HG03520 (cell line): ENCODE measurements at regions not wholly inside any gene's neighbourhood (a gene's known extent, or its start where the extent isn't known, plus 50 kb on each side); places are given as distances from the start of the nearest gene placed in this dataset.

Experiments used
- ATAC-seq: cut with Tn5 transposase; IDR thresholded peaks from one replicate; pipeline ENCODE4 v1.9.1; 2021; ENCODE audit warnings: mild to moderate bottlenecking, moderate library complexity; ENCODE audit not compliant: unreplicated experiment

DNA sequence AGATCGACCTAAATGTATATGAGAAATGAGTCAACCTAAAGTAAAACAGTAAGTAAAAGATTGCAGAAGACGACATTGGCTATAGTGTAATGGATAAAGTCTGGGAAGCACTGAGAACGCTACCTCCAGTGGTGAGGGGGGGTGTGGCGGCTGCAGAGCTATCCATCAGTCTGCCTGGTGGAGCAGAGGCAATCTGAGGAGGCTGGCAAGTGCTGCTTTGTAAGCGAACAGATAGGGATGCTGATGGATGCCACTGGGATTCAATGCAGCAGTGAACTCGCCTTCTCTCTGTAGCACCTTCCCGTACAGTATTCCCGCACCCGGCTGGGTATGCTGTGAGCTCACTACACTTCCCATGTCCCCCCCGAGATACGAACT, 261.5 kb downstream of the NSG2 start:
- ATAC-seq = no peak

DNA sequence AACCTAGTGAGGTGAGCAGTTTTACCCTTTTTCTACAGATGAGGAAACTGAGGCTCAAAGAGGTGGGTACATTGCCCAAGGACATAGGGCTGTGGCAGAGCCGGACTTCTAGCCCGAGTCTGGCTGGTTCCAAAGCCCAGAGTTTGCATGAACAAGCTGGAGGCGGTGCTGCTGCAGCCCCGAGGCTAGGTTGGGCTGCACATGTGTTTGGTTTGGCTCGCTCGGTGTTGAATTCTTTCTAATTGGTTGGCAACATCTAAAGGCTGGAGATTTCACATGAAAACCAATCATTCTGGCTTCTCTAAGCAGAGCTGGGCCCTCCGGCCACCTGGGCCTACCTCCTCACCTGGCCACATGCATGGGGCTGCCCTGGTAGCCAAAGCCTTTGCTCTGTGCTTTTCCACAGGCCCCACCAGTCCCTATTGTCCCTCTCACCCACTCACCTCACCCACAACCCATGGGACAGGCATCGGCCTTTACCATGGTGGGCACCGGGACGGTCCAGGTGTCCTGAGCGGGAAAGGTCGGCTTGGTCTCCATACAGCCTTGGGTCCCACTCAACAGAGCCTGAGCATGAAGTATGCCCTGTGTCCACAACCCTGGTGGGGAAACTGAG, 262.3 kb downstream of the NSG2 start:
- no peak for ATAC-seq

DNA sequence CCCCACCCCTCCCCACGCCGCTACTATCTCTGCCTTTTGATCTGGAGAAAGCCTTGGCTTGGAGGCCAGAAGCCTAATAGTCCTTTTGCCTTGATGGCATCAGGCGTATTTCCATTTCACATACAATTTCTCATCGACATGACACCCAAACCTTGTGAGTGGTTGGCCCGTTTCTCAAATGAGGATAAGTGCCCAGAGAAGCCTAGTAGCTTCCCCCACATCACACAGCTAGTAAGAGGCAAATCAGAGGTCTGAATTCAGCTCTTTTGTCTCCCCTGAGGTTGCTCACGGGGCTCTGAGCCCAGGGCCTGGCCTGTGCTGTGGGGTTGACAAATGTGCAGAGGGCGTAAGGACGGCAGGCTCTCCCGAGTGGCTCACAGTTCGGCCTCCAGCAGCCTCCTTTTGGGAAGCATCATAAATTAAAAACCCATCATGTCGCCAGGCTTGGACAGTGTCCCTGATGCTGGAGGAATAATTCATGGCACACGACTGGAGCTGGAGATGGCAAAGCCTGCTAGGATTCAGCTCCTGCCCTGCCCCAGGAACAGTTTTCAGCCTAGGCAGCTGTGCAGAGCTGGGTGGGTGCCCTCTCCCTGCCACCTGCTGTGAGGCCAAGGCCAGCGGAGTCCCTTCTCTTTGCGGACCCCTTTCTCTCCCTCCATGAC, 263.8 kb downstream of the NSG2 start:
- no peak for ATAC-seq

DNA sequence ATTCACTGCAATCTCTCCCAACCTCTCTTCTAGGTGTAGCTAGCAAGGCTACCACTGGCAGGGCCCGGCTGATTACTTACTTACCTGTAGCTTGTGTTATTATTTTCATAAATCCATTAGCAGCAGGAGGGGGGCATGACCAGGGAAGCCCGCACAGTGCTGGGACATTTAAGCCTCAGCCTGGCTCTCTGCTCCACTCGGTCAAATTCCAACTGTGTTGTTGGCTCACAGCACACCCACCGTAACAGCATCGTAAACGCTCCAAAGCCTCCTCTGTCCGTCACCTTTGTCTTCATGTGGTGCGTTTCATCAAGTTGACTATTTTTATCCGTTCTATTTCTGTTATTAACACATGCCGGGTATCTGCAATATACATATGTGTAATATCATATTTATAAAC, 264.7 kb downstream of the NSG2 start:
- no peak for ATAC-seq

DNA sequence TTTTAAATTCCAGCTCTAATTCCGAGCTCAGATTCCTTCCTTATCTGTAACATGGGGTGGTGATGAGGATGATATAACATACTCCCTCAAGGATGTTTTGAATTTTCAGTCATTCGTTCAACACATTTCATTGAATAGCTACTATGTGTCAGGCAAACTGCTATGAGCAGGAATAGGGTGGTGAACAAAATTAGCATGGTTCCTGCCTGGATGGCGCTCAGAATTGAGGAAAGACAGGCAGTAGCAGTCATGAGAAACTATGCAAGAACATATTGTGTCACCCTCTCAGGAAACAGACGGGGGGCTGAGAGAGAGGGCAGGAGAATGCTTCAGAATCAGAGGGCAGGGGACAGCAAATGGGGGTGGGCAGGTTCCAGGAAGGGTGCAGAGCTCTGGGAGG, 265.2 kb downstream of the NSG2 start:
- no peak for ATAC-seq

DNA sequence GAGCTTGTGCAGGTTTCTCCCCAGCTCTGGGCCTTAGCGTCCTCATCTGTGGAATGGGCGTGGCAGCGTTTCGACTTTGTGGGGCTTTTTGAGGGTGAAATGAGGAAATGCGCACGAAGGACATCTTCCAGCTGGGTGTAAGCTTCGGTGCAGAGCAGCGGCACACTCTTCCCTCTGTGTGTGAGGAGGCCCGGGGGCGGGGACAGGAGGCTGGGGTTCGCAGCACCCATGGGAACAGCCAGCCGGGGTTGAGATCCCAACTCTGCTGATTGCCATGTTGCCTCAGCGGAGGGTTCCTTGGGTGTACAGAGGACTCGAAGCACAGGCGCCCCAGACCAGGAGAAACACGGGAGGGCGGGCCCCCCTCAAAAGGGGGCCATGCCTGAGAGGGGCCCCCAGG, 265.6 kb downstream of the NSG2 start:
- no peak for ATAC-seq

DNA sequence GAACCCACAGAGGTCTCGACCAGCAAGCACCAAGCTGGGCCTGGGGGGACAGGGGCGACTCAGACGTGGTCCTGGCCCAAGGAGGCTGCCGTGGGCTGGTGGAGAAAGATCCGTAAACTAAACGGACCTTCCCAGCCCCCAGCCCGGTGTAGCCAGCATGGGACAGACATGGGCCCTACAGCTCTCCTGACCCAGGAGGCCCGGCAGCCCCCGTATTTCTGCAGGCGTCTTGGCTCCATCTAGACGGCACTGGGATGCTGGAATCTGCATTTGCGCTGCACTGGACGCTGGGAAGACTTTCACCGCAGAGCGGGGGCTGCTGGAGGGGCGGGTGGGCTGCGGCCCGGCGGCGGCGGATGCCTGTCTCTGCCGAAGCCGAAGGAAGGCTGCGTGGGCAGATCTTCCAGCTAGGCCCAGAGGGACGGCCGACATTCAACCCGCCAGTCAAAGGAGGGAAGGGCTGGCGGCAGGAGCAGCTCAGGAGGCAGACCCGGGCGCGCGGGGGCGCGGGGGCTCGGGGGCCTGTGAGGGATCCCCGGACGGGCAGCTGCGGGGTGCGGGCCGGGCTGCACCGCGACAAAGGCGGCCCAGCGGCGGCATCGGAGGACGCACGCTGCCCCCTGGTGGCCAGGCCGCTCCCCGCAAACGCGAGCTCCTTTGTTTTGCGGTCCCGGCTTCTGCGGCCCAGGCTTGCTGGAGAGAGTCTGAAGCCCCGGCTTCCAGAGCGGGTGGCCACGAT, 266.2 kb downstream of the NSG2 start:
- ATAC-seq = peak; percentile 72

DNA sequence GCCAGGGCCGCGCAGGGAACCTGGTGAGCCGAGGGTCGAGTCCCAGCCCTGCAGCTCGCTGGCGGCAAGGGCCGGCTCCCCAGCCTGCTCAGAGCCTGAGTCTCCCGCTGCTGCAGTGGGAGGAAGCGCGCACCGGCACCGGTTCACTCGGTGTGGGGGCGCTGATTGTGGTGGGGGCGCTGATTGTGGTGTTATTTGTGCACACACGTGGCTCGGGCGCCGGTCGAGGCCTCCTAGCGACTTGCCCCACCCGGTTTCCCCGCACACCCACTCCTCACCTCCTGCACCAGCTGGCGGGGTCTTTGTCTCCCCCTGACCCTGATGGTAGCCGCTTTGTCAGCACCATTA, 266.7 kb downstream of the NSG2 start:
- ATAC-seq = no peak

DNA sequence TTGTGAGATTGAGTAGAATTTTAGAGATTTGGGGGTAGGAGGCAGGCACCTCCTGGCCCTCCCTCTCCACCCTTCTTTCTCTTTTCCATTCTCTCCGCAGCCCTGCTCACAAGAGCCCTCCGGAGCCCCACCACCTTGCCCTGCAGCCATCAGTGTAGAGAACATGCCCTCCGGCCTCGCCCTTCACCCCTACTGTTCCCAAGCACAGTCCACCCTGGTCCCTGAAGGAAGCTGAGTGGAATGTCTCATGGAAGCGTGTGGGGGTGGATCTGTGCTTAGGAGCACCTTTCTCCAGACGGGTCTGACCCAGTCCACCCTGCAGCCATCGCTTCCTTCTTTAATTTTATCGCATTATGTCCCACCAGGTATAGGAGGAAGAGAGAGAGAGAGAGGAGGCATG, 267.1 kb downstream of the NSG2 start:
- no peak for ATAC-seq

DNA sequence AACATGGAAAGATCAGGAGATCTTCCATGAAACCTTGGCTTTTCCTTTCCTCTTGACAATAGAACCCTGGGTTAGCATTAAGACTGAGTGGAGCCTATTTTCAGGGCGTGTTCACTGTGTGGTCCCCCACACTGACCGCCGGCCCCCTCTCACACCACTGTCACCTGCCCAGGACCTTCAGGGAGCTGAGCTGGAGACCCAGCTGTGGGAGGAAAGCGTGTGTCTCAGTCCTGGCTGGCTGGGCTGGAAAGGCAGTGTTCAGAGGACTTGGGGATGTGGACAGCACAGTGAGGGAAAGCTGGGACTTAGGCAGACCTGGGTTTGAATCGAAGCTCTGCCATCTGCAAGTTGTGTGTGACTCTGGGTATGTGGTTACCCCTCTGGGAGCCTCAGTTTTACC, 268.1 kb downstream of the NSG2 start:
- no peak for ATAC-seq

DNA sequence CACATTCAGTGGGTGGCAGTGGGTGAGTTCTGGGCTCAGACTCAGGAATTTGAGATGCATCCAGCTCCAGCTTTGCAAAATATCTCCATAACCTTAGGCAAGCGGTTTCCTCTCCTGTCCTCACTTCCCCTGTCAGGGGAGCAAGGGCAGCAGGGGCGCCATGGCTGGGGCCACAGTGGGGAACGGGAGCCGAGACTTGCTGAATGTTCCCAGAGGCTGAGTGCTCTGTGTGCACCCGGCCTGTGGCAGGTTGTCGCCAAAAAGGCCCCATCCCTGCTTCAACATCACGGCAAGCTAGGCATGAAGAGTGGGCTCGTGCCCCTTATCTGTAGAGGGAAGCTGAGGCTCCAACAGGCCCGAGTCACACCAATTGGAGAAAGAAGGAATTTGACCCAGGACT, 268.8 kb downstream of the NSG2 start:
- ATAC-seq = no peak

DNA sequence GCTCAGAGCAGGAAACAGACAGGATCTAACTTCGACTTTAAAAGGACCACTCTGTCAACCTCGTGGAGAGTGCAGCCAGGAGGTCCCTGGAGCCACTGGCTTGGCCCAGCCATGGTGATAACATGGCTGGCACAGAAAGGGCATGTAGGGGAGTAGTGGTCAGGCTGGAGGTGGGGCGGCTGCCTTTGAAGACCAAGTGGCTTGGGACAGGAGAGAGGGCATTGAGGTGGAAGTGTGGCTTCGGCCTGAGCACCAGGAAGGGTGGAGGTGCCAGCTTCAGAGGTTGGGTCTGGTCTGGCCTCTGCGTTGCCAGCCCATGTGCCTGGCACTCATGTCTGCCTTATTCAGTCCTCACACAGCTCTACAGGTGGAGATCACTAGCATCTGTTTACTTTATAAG, 270.0 kb downstream of the NSG2 start:
- ATAC-seq = no peak

DNA sequence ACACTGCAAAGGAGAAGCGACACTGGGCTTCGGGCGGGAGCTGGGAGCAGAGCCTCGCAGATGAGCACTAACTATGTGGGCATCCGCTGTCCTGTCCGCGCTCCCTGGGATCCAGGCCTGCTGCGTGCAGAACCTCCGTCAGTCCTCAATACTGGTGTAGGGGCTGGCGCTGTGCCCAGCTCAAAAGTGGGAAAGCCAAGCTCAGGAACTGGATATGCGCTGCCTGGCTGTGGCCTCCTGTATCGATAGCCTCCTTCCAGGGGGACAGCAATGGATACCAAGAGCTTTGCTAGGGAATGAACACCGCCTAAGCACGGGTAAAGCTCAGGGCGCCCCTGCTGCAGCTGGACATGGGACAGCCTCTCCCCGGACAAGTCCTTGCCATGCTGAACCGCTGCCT, 270.4 kb downstream of the NSG2 start:
- no peak for ATAC-seq

DNA sequence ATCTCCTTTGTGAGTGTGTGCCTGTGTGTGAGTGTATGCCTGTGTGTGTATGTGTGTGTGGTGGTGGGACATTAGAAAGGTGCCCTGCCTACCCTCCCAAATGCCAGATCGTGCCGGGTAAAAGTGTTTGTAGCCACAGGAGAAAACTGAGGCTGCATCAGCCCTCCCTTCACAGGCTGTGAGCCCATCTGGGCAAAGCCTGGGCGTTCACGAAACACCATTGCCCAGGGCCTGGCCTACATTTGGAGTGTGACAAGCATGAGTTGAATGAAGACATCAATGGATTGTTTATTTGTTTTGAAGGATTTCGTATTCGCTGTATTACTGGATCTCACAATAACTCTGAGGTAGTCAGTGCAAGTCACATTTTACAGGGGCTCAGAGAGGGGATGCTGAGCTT, 270.8 kb downstream of the NSG2 start:
- ATAC-seq = no peak

DNA sequence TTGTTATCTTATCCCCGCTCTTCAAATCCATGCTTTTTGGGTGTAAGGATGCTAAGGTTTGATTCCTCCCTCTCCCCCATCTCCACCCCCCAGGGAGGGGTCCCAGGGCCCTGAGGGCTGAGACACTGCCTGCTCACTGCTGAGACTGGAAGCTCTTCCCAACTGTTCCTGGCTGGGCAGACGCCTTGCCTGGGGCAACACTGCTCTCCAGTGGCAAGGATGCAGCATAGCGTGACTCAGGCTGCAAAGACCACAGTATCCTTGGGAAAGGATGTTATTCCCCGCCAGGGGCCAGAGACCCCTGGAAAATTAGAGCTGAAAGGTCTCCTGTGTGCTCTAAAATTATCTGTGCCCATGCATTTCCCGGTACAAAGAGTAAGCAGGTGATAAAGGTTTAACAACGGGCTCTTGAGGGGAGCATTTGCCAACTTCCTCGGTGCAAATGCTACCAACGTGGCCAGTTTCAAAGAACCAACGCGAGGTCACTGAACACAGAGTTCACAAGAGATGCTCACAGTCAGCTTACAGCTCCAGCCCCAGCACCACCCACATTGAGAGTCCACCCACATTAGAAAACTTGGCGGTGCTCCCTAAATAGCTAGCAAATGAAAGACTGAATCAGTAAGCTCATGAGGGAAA, 271.9 kb downstream of the NSG2 start:
- ATAC-seq = no peak

DNA sequence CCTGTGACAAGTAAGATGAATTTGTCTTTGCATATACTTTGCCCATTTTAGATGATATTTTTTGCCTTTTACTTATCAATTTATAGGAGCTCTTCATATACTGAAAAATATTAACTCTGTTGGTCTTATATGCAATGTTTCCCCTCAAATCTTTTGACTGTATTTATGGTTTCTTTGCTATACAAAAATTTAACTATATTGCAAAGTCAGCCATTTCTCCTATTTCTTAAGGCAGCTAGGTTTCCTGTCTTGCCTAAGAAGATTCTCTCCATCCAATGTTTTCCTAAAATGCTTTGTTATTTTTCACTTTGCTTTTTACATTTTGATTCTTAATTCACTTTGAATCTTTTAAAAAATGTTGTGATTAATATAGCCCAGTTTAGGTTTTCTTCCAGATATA, 273.1 kb downstream of the NSG2 start:
- ATAC-seq = no peak

DNA sequence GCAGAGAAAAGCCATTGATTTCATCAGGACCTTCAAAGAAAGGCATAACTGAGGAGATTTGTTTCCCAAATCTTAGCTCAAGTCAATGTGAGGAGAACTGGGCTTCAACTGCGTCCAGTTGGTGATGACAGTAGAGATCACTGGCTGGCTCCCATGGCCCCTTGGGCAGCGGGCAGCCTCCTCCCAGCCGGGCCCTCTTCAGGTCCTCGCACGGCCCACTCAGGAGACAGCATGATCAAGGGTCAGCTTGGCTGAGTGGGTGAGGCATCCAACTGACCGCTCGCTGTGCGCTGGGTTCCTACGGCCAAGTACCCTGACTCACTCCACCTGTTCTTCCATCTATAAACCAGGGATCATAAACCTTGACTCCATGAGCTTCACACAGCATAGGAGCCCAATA, 274.0 kb downstream of the NSG2 start:
- ATAC-seq = no peak

DNA sequence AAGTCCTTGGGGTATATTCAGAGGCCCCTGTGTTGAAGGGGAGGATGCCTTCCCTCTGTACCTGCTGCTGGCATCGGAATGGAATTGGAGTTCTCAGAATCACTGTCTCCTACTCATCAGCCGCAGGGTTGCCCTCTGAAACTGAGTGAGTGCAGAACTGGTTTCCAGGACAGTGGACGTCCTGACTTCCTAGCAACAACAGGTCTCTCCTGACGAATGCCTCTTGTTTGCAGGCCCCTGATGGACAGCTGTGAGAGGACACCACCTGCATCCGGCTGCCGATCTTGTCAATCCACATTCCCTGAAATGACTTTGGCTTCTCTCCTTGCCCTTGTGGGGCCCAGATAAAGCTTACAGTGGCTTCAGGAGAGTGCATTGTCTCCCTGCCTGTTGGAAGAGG, 274.5 kb downstream of the NSG2 start:
- ATAC-seq = no peak

DNA sequence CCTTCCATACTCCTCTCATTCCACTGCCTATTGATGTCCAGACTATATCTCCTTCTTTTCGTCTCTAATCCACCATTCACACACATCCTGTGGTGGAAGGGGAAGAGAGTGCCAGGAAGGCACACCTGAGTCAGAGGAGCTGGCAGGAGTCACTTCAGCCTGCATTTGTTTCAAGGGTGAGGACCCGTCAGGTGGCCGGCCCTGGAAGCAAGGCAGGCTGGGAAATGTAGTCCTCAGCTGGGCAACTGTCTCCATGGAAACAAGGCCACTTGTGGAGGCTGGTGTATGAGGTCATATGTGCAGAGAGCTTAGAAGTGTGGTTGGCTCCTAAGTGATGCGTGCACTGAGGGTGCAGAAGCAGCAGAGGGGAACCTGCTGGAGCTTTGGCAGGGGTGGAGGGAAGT, 278.4 kb downstream of the NSG2 start:
- peak; percentile 89 for ATAC-seq

DNA sequence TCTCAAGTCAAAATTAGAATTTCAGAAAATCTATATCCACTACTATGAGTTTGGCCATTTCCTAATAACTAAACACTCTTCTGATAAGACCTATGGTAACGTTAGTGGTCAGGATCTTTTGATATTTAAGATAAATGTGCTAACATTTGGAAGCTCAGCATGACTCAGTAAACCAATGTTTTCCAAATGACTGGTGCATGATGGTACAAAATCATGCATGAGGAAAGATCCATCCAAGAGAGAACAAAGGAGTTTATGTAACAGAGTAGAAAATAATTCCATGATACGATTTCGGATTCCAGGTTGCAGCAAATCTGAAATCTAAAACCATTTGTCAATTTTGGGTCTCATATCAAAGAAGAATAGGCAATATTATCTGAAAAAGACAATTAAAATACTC, 279.2 kb downstream of the NSG2 start:
- no peak for ATAC-seq

DNA sequence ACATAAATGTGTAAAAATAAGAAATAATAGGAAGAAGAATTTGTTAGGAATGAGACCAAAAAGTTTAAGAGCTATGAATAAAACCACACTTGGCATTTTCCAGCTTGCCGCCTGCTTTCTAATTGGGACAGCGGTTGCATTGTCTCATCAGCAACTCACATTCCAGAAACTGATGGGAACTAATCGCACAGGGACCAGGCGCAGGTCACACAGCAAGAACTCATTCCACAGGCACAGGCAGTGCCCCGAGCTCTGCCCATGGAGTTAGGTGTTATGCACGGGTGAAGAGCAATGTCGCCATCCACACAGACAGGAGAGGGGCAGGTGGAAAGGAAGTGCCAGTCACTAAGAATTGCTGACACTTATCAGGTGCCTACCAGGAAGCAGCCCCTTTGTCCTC, 279.9 kb downstream of the NSG2 start:
- ATAC-seq = no peak

DNA sequence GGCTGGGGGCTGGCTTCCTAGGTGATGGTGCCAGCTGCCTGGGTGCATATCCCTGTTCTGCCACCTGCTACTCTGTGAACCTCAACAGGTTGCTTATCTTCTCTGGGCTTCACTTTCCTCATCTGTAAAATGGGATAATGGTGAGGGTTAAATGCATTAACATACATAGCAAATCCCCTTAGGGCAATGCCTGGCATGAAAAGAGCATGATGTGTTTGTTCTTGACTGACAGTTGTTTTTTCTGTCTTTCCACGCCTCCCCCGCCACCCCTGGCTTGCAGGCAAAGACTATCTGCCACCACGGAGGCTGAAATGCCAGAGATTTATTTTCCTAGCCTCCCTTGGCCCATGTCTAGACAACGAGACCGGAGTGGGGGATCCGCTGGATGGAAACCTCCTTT, 280.5 kb downstream of the NSG2 start:
- ATAC-seq = no peak
